Left lung (tissue), 4 donors: ENCODE measurements at regions not wholly inside any gene's neighbourhood (a gene's known extent, or its start where the extent isn't known, plus 50 kb on each side); places are given as distances from the start of the nearest gene placed in this dataset.

ENCODE experiments used
- ATAC-seq: fragments of 200-7000 bp; cut with Tn5 transposase; one replicate; pipeline ENCODE4 v1.9.1; 2020; ENCODE audit warnings: moderate library complexity
- DNase-seq, 4 donors: peaks; one replicate each; pipeline ENCODE4 v3.0.0-alpha.2; 2013 to 2020
- H3K27ac ChIP-seq, 2 donors: fragments of 200-600 bp; sonication (generic) in 1 of 2; one replicate each; pipeline versions ENCODE4 v1.5.0 to v1.8.0; 2020 to 2021
- H3K27me3 ChIP-seq, 2 donors: fragments of 200-600 bp; sonication (generic) in 1 of 2; one replicate each; pipeline versions ENCODE4 v1.5.0 to v1.8.0; 2020 to 2021
- H3K36me3 ChIP-seq, 2 donors: fragments of 200-600 bp; sonication (generic) in 1 of 2; one replicate each; pipeline versions ENCODE4 v1.5.0 to v1.8.0; 2020 to 2021
- H3K4me1 ChIP-seq, 2 donors: fragments of 200-600 bp; one replicate each; pipeline ENCODE4 v1.8.0; 2021
- H3K4me3 ChIP-seq, 2 donors: fragments of 200-600 bp; sonication (generic) in 1 of 2; one replicate each; pipeline versions ENCODE4 v1.5.0 to v1.8.0; 2020 to 2021; ENCODE audit warnings: mild to moderate bottlenecking in 1 of 2
- H3K9me3 ChIP-seq, 2 donors: fragments of 200-600 bp; sonication (generic) in 1 of 2; one replicate each; pipeline versions ENCODE4 v1.5.0 to v1.8.0; 2020 to 2021
- CTCF ChIP-seq, 2 donors: fragments of 200-600 bp; sonication (generic) in 1 of 2; IDR thresholded peaks; one replicate each; pipeline versions ENCODE4 v1.5.0 to v1.8.0; 2021; ENCODE audit warnings: antibody characterized with exemption in 2 of 2
- intact Hi-C, 2 donors: fragments of 100-400 bp; cut with DNase I; formaldehyde crosslinking; loops; one replicate each; pipeline versions ENCODE4 v1.11.2 to v1.14.2; 2022
- donor health status: DM: no; HTN: yes; CAD: no.
- donor health status: DM: no; HTN: no; CAD: no.

GRCh38 chrX:99795495-99795894 is 614.6 kb downstream of the PCDH19 start:
- Histone ChIP-seq H3K4me3 (no peak overlapping the region), H3K9me3 (peaks cover 0 to 5% of the 10 kb centered on the region in 2 donors), H3K27me3 (no peaks in the 10 kb centered on the region), H3K4me1 (no peaks in the 10 kb centered on the region), H3K36me3 (no peaks in the 10 kb centered on the region), H3K27ac (no peak overlapping the region)
- no peak for TF ChIP-seq CTCF (IDR thresholded peaks at IDR 0.05)
- ATAC-seq, result no peak
- intact Hi-C loops, result no loop called here
- no peak for DNase-seq

GRCh38 chrX:99782516-99783040 is 627.5 kb downstream of the PCDH19 start:
- H3K27ac ChIP-seq, result no peak overlapping the region
- DNase-seq (peak in 1 of 4 donors; percentile 15), ATAC-seq (no peak)
- TF ChIP-seq CTCF (IDR thresholded peaks at IDR 0.05), result no peak
- H3K9me3 ChIP-seq, result peaks cover 0 to 2% of the 10 kb centered on the region in 2 donors
- H3K36me3 ChIP-seq, result no peaks in the 10 kb centered on the region
- H3K4me3 ChIP-seq, result no peak overlapping the region
- no peaks in the 10 kb centered on the region for H3K27me3 ChIP-seq
- intact Hi-C loops, result no loop called here
- no peaks in the 10 kb centered on the region for H3K4me1 ChIP-seq

- Histone ChIP-seq H3K27ac (no peak overlapping the region), H3K9me3 (no peaks in the 10 kb centered on the region), H3K4me3 (no peak overlapping the region), H3K36me3 (no peaks in the 10 kb centered on the region), H3K27me3 (no peaks in the 10 kb centered on the region), H3K4me1 (no peaks in the 10 kb centered on the region)
- DNase-seq (no peak), ATAC-seq (no peak)
- TF ChIP-seq CTCF (IDR thresholded peaks at IDR 0.05), result no peak
- intact Hi-C loops, result no loop called here
Observed at GRCh38 chrX:99777912-99778311, 632.2 kb downstream of the PCDH19 start.

- no peak overlapping the region for H3K27ac ChIP-seq
- intact Hi-C loops, result no loop called here
- peaks cover 0 to 7% of the 10 kb centered on the region in 2 donors for H3K27me3 ChIP-seq
- H3K36me3 ChIP-seq, result no peaks in the 10 kb centered on the region
- peaks cover 0 to 7% of the 10 kb centered on the region in 2 donors for H3K9me3 ChIP-seq
- no peaks in the 10 kb centered on the region for H3K4me1 ChIP-seq
- TF ChIP-seq CTCF (IDR thresholded peaks at IDR 0.05), result no peak
- ATAC-seq, result no peak
- no peak for DNase-seq
- H3K4me3 ChIP-seq, result no peak overlapping the region
Observed at GRCh38 chrX:99761731-99762130, 648.3 kb downstream of the PCDH19 start.

- DNase-seq, result no peak
- ATAC-seq, result no peak
- no peak overlapping the region for H3K4me3 ChIP-seq
- intact Hi-C loops, result no loop called here
- H3K9me3 ChIP-seq, result no peaks in the 10 kb centered on the region
- no peaks in the 10 kb centered on the region for H3K4me1 ChIP-seq
- H3K27ac ChIP-seq, result no peak overlapping the region
- no peaks in the 10 kb centered on the region for H3K27me3 ChIP-seq
- no peaks in the 10 kb centered on the region for H3K36me3 ChIP-seq
- TF ChIP-seq CTCF (IDR thresholded peaks at IDR 0.05), result no peak
Observed at GRCh38 chrX:99752776-99753175, 657.3 kb downstream of the PCDH19 start.
